GM13977 (cell line): ENCODE measurements at regions not wholly inside any gene's neighbourhood (a gene's known extent, or its start where the extent isn't known, plus 50 kb on each side); places are given as distances from the start of the nearest gene placed in this dataset.

ENCODE experiments used
- DNase-seq: peaks from one replicate; pipeline ENCODE4 v3.0.0; 2012; ENCODE audit warnings: low spot score
- CTCF ChIP-seq: IDR thresholded peaks from 2 replicates; pipeline ENCODE4 v1.5.1; 2012; ENCODE audit warnings: mild to moderate bottlenecking, control low read depth; ENCODE audit not compliant: insufficient read depth; ENCODE audit errors: extremely low read depth, missing control alignments
- in situ Hi-C: fragments of 300-500 bp; cut with MboI; formaldehyde crosslinking; loops from one replicate; pipeline ENCODE4 v1.12.0; 2022; ENCODE audit warnings: low sequenced_read_pairs, low pct_unique_long_range_greater_than_20kb, mixed read lengths, inconsistent platforms; ENCODE audit not compliant: unreplicated experiment

GRCh38 chr14:97592341-97592980 is 795.3 kb downstream of the VRK1 start:
- in situ Hi-C loops, result no loop called here
- TF ChIP-seq CTCF, result no peak
- no peak for DNase-seq

- no peak for DNase-seq
- no peak for TF ChIP-seq CTCF
- in situ Hi-C loops, result no loop called here
Measured at GRCh38 chr14:97594306-97594705, 797.1 kb downstream of the VRK1 start.

GRCh38 chr14:97602438-97603117 is 805.4 kb downstream of the VRK1 start:
- TF ChIP-seq CTCF, result no peak
- DNase-seq, result no peak
- in situ Hi-C loops, result no loop called here

- no peak for TF ChIP-seq CTCF
- in situ Hi-C loops, result no loop called here
- no peak for DNase-seq
Measured at GRCh38 chr14:97603201-97603600, 806.0 kb downstream of the VRK1 start.

GRCh38 chr14:97604731-97605130 is 807.5 kb downstream of the VRK1 start:
- DNase-seq, result no peak
- in situ Hi-C loops, result no loop called here
- TF ChIP-seq CTCF, result no peak

GRCh38 chr14:97618401-97618800 is 821.2 kb downstream of the VRK1 start:
- no peak for TF ChIP-seq CTCF
- in situ Hi-C loops, result no loop called here
- no peak for DNase-seq
